IMR-90 (cell line): ENCODE measurements at regions not wholly inside any gene's neighbourhood (a gene's known extent, or its start where the extent isn't known, plus 50 kb on each side); places are given as distances from the start of the nearest gene placed in this dataset.

Source experiments
- ATAC-seq: fragments of 200-7000 bp; cut with Tn5 transposase; 2 replicates; pipeline ENCODE4 v1.9.1; 2020; ENCODE audit warnings: low read depth, mild to moderate bottlenecking, moderate library complexity
- BruUV-seq: library from RNA; stranded (reverse); fragments of 400-500 nt; replicated peaks from 2 replicates; lab custom pipeline; 2021; lab: Mats Ljungman, UMichigan
- CTCF ChIA-PET: fragments of 300-600 bp; formaldehyde crosslinking; extraction: SDS; loops from one replicate; lab custom pipeline; 2021; ENCODE audit warnings: antibody characterized with exemption; lab: Yijun Ruan, JAX
- POLR2A ChIA-PET: fragments of 300-600 bp; sonication (Branson Sonifier 250); formaldehyde crosslinking; loops from one replicate; lab custom pipeline; 2022; ENCODE audit warnings: antibody characterized with exemption; ENCODE audit not compliant: unreplicated experiment; lab: Charles Lee
- DNase-seq: peaks from one replicate; pipeline ENCODE4 v3.0.0; 2013
- H2AFZ ChIP-seq: replicated peaks from 2 replicates; pipeline ENCODE3; 2013; ENCODE audit warnings: low read length, mild to moderate bottlenecking; ENCODE audit not compliant: poor library complexity
- H2AK5ac ChIP-seq: 2 replicates; pipeline ENCODE4 v1.6.1; 2013; ENCODE audit warnings: low read depth, low read length, inconsistent platforms
- H2AK9ac ChIP-seq: replicated peaks from 2 replicates; pipeline ENCODE3; 2013; ENCODE audit warnings: mild to moderate bottlenecking, low read depth, low read length, moderate library complexity; ENCODE audit not compliant: poor library complexity
- H2BK120ac ChIP-seq: 2 replicates; pipeline ENCODE4 v1.6.1; 2013; ENCODE audit warnings: low read depth, low read length, inconsistent platforms
- H2BK15ac ChIP-seq: 3 replicates; pipeline ENCODE4 v1.6.1; 2013; ENCODE audit warnings: low read depth, low read length, inconsistent platforms
- H2BK20ac ChIP-seq: 2 replicates; pipeline ENCODE4 v1.6.1; 2013; ENCODE audit warnings: low read depth, mild to moderate bottlenecking, inconsistent platforms, low read length, moderate library complexity
- H2BK5ac ChIP-seq: 2 replicates; pipeline ENCODE4 v1.6.1; 2013; ENCODE audit warnings: mild to moderate bottlenecking, low read depth, low read length, inconsistent platforms; ENCODE audit not compliant: poor library complexity, severe bottlenecking
- H3K14ac ChIP-seq: replicated peaks from 2 replicates; pipeline ENCODE4 v1.6.1; 2013; ENCODE audit warnings: low read depth, low read length, inconsistent platforms
- H3K18ac ChIP-seq: 2 replicates; pipeline ENCODE4 v1.6.1; 2013; ENCODE audit warnings: low read depth, low read length, control low read depth
- H3K23ac ChIP-seq: 2 replicates; pipeline ENCODE4 v1.6.1; 2013; ENCODE audit warnings: low read depth, low read length, inconsistent platforms
- H3K27ac ChIP-seq: 2 replicates; pipeline ENCODE4 v1.5.1; 2013; ENCODE audit warnings: mild to moderate bottlenecking, control low read depth, low read length; ENCODE audit not compliant: insufficient read depth
- H3K27me3 ChIP-seq: 2 replicates; pipeline ENCODE4 v1.6.1; 2013; ENCODE audit warnings: low read length; ENCODE audit not compliant: control insufficient read depth, insufficient read depth
- H3K36me3 ChIP-seq: 2 replicates; pipeline ENCODE4 v1.6.1; 2013; ENCODE audit warnings: low read length, mixed read lengths; ENCODE audit not compliant: control insufficient read depth, insufficient read depth
- H3K4ac ChIP-seq: 2 replicates; pipeline ENCODE4 v1.6.1; 2013; ENCODE audit warnings: low read depth, low read length, inconsistent platforms
- H3K4me1 ChIP-seq: 2 replicates; pipeline ENCODE4 v1.6.1; 2013; ENCODE audit warnings: low read length, mixed read lengths; ENCODE audit not compliant: control insufficient read depth, insufficient read depth
- H3K4me2 ChIP-seq: 2 replicates; pipeline ENCODE4 v1.6.1; 2013; ENCODE audit warnings: low read depth, mild to moderate bottlenecking, control low read depth, low read length, moderate library complexity
- H3K4me3 ChIP-seq: 2 replicates; pipeline ENCODE4 v1.5.1; 2013; ENCODE audit warnings: low read depth, mild to moderate bottlenecking, control low read depth, low read length, moderate library complexity; ENCODE audit not compliant: insufficient read depth
- H3K56ac ChIP-seq: 2 replicates; pipeline ENCODE4 v1.6.1; 2013; ENCODE audit warnings: low read length, inconsistent platforms; ENCODE audit not compliant: insufficient read depth; ENCODE audit errors: extremely low read depth
- H3K79me1 ChIP-seq, 2 experiments: 2 replicates each; pipeline ENCODE4 v1.6.1; 2013; ENCODE audit warnings: low read length in 2 of 2, inconsistent platforms in 1 of 2, low read depth in 1 of 2
- H3K9ac ChIP-seq: 2 replicates; pipeline ENCODE4 v1.6.1; 2013; ENCODE audit warnings: low read depth, low read length, control low read depth
- H3K9me1 ChIP-seq: 2 replicates; pipeline ENCODE4 v1.6.1; 2013; ENCODE audit warnings: low read length, inconsistent platforms; ENCODE audit not compliant: insufficient read depth
- H3K9me3 ChIP-seq: 2 replicates; pipeline ENCODE4 v1.6.1; 2013; ENCODE audit warnings: low read length; ENCODE audit not compliant: control insufficient read depth, insufficient read depth
- H4K20me1 ChIP-seq: 2 replicates; pipeline ENCODE4 v1.6.1; 2013; ENCODE audit warnings: low read length, inconsistent platforms; ENCODE audit not compliant: insufficient read depth
- H4K5ac ChIP-seq: 2 replicates; pipeline ENCODE4 v1.6.1; 2013; ENCODE audit warnings: mild to moderate bottlenecking, low read depth, low read length, control low read depth
- H4K8ac ChIP-seq, 2 experiments: 2 replicates each; pipeline ENCODE4 v1.6.1; 2013; ENCODE audit warnings: low read depth in 2 of 2, low read length in 2 of 2, control low read depth in 1 of 2, inconsistent platforms in 1 of 2
- H4K91ac ChIP-seq: 2 replicates; pipeline ENCODE4 v1.6.1; 2013; ENCODE audit warnings: low read depth, low read length, inconsistent platforms; ENCODE audit not compliant: insufficient read depth
- BHLHE40 ChIP-seq: fragments of 150-350 bp; IDR thresholded peaks from 2 replicates; pipeline ENCODE4 v1.6.1; 2016; ENCODE audit warnings: mild to moderate bottlenecking, low read depth, low read length
- CEBPB ChIP-seq: IDR thresholded peaks from 2 replicates; pipeline ENCODE4 v1.6.1; 2012; ENCODE audit warnings: low read depth, low read length, improper control_type of control experiment
- CHD1 ChIP-seq: IDR thresholded peaks from 2 replicates; pipeline ENCODE4 v1.6.1; 2012; ENCODE audit warnings: low read depth, low read length, improper control_type of control experiment
- CTCF ChIP-seq: conservative IDR thresholded peaks from 2 replicates; pipeline ENCODE4 v1.5.1; 2012; ENCODE audit warnings: mild to moderate bottlenecking, low read depth, low read length, improper control_type of control experiment
- ELK1 ChIP-seq: fragments of 150-350 bp; IDR thresholded peaks from 2 replicates; pipeline ENCODE4 v1.6.1; 2016; ENCODE audit warnings: low read depth, mild to moderate bottlenecking, low read length, moderate library complexity, borderline replicate concordance
- FOS ChIP-seq: fragments of 150-350 bp; IDR thresholded peaks from 2 replicates; pipeline ENCODE4 v1.6.1; 2016; ENCODE audit warnings: low read depth, low read length
- MAFK ChIP-seq: IDR thresholded peaks from 2 replicates; pipeline ENCODE4 v1.6.1; 2012; ENCODE audit warnings: low read depth, low read length, improper control_type of control experiment
- MXI1 ChIP-seq: IDR thresholded peaks from 2 replicates; pipeline ENCODE4 v1.6.1; 2012; ENCODE audit warnings: low read depth, mild to moderate bottlenecking, low read length, moderate library complexity, borderline replicate concordance
- NFE2L2 ChIP-seq: fragments of 150-350 bp; IDR thresholded peaks from 2 replicates; pipeline ENCODE4 v1.6.1; 2016; ENCODE audit warnings: low read depth, mild to moderate bottlenecking, low read length
- POLR2A ChIP-seq: IDR thresholded peaks from 2 replicates; pipeline ENCODE4 v1.6.1; 2012; ENCODE audit warnings: mild to moderate bottlenecking, low read depth, low read length
- RCOR1 ChIP-seq: IDR thresholded peaks from 2 replicates; pipeline ENCODE4 v1.6.1; 2012; ENCODE audit warnings: mild to moderate bottlenecking, low read length, improper control_type of control experiment; ENCODE audit not compliant: insufficient replicate concordance
- RFX5 ChIP-seq: IDR thresholded peaks from 2 replicates; pipeline ENCODE4 v1.8.0; 2012; ENCODE audit warnings: low read depth, mild to moderate bottlenecking, low read length, moderate library complexity
- SMC3 ChIP-seq: fragments of 150-350 bp; IDR thresholded peaks from 2 replicates; pipeline ENCODE4 v1.6.1; 2016; ENCODE audit warnings: low read depth, mild to moderate bottlenecking, antibody characterized with exemption, low read length, moderate library complexity
- USF2 ChIP-seq: fragments of 150-350 bp; IDR thresholded peaks from 2 replicates; pipeline ENCODE4 v1.6.1; 2017; ENCODE audit warnings: mild to moderate bottlenecking, antibody characterized with exemption, low read length, low read depth
- WGBS, 2 experiments: methylation state at CpG; one replicate each; pipeline versions ENCODE4 v1.1.5 to v1.1.7; 2013; ENCODE audit warnings: missing lambda C conversion rate in 2 of 2; ENCODE audit not compliant: insufficient read length in 1 of 2; ENCODE audit errors: extremely low coverage in 2 of 2; 5-methylcytosine and 5-hydroxymethylcytosine counted together
- dilution Hi-C: fragments of 300-500 bp; cut with HindIII; formaldehyde crosslinking; loops from one replicate; pipeline ENCODE4 v1.14.3; 2018; ENCODE audit warnings: low sequenced_read_pairs; ENCODE audit not compliant: unreplicated experiment
- in situ Hi-C: fragments of 300-500 bp; cut with MboI; formaldehyde crosslinking; loops from 3 replicates; pipeline ENCODE4 v1.14.3; 2019; ENCODE audit warnings: low sequenced_read_pairs, inconsistent platforms, mixed read lengths
- intact Hi-C: fragments of 100-400 bp; cut with micrococcal nuclease; formaldehyde crosslinking; loops from 2 replicates; pipeline ENCODE4 v1.10.0; 2022

- in situ Hi-C loops (no loop called here), intact Hi-C loops (loop anchor here (10.0 kb wide), 1 partner anchor 158 kb away; no protein-coding TSS in a partner anchor), dilution Hi-C loops (no loop called here)
- Histone ChIP-seq H2BK20ac (peak overlapping the region; percentile 85), H4K20me1 (no peaks in the 10 kb centered on the region), H3K27me3 (no peaks in the 10 kb centered on the region), H3K9ac (no peak overlapping the region), H3K18ac (peak overlapping the region; percentile 79; the same call in 1 of the 2 replicates), H3K4me3 (no peak overlapping the region), H2BK5ac (peak overlapping the region; percentile 31), H3K9me3 (no peaks in the 10 kb centered on the region), H3K23ac (peak overlapping the region; percentile 29; the same call in 1 of the 2 replicates), H3K4me1 (peaks cover 16% of the 10 kb centered on the region), H4K5ac (no peak overlapping the region), H3K4me2 (peak overlapping the region; percentile 7), H2AK5ac (peak overlapping the region; percentile 56; the same call in 1 of the 2 replicates), H3K14ac (peak overlapping the region; percentile 92), H4K91ac (no peak overlapping the region), H3K79me1 (no peaks in the 10 kb centered on the region; a peak in 1 of 4 replicates), H2AFZ (no peak overlapping the region), H3K27ac (no peak overlapping the region), H3K9me1 (peaks cover 20% of the 10 kb centered on the region), H2BK120ac (peak overlapping the region; percentile 78; the same call in 1 of the 2 replicates), H4K8ac (no peak overlapping the region), H3K56ac (no peak overlapping the region), H3K4ac (peak overlapping the region; percentile 74), H3K36me3 (no peaks in the 10 kb centered on the region), H2BK15ac (peak overlapping the region; percentile 96; the same call in 1 of the 3 replicates), H2AK9ac (no peak overlapping the region)
- DNase-seq (peak; percentile 77), ATAC-seq (peak; percentile 54)
- 100% methylated on average over 1 of the region's 1 CpG; no CpG with 5 or more reads in 1 of the 2 experiments for WGBS, 2 experiments
- TF ChIP-seq BHLHE40 (no peak), FOS (no peak), RFX5 (no peak), NFE2L2 (no peak), MAFK (no peak), CHD1 (no peak), RCOR1 (no peak), MXI1 (no peak), CEBPB (no peak), ELK1 (no peak), POLR2A (no peak), SMC3 (no peak), CTCF (no peak), USF2 (no peak)
- CTCF ChIA-PET: no interaction called here
- POLR2A ChIA-PET: no interaction called here
- BruUV-seq: no TSS peak
Observed at GRCh38 chr12:5262450-5262849, 169.5 kb upstream of the NTF3 start.
